Endodermal cell (in vitro differentiated cells): ENCODE measurements at regions not wholly inside any gene's neighbourhood (a gene's known extent, or its start where the extent isn't known, plus 50 kb on each side); places are given as distances from the start of the nearest gene placed in this dataset.
"Not testable (repeated sequence)": the region's sequence is repeated elsewhere in the genome, so short reads cannot be mapped to it uniquely, and the experiment has no call there.

Source experiments
- DNase-seq: peaks from one replicate; pipeline ENCODE4 v3.0.0-alpha.2; 2017
- H3K27ac ChIP-seq: 2 replicates; pipeline ENCODE4 v1.5.1; 2013; ENCODE audit warnings: mild to moderate bottlenecking, low read depth, low read length, moderate library complexity
- H3K27me3 ChIP-seq: 2 replicates; pipeline ENCODE4 v1.6.1; 2013; ENCODE audit warnings: mild to moderate bottlenecking, low read length, moderate library complexity; ENCODE audit not compliant: insufficient read depth, control insufficient read depth, poor library complexity, severe bottlenecking
- H3K36me3 ChIP-seq: 2 replicates; pipeline ENCODE4 v1.7.0; 2013; ENCODE audit warnings: mild to moderate bottlenecking, low read length, moderate library complexity; ENCODE audit not compliant: control insufficient read depth, insufficient read depth
- H3K4me1 ChIP-seq: one replicate; pipeline ENCODE4 v1.7.0; 2013; ENCODE audit warnings: low read length; ENCODE audit not compliant: control insufficient read depth, insufficient read depth
- H3K4me3 ChIP-seq: 2 replicates; pipeline ENCODE4 v1.5.1; 2013; ENCODE audit warnings: mild to moderate bottlenecking, low read length, moderate library complexity
- H3K9ac ChIP-seq: 2 replicates; pipeline ENCODE4 v1.6.1; 2013; ENCODE audit warnings: mild to moderate bottlenecking, low read length, moderate library complexity; ENCODE audit not compliant: poor library complexity, severe bottlenecking; ENCODE audit errors: extremely low read depth
- H3K9me3 ChIP-seq: 2 replicates; pipeline ENCODE4 v1.6.1; 2013; ENCODE audit warnings: mild to moderate bottlenecking, low read length, moderate library complexity; ENCODE audit not compliant: control insufficient read depth
- H3K27ac Mint-ChIP-seq: 2 replicates; pipeline ENCODE4 v1.8.0; 2020; ENCODE audit warnings: mixed read lengths
- H3K27me3 Mint-ChIP-seq: 2 replicates; pipeline ENCODE4 v1.8.0; 2021; ENCODE audit warnings: mild to moderate bottlenecking, mixed read lengths; ENCODE audit not compliant: insufficient read depth
- H3K36me3 Mint-ChIP-seq: 2 replicates; pipeline ENCODE4 v1.8.0; 2020; ENCODE audit warnings: low read depth, mixed read lengths
- H3K4me1 Mint-ChIP-seq: 2 replicates; pipeline ENCODE4 v1.8.0; 2020; ENCODE audit warnings: mixed read lengths
- H3K4me3 Mint-ChIP-seq: 2 replicates; pipeline ENCODE4 v1.8.0; 2020; ENCODE audit warnings: mild to moderate bottlenecking, moderate library complexity, mixed read lengths
- H3K9me3 Mint-ChIP-seq: 2 replicates; pipeline ENCODE4 v1.8.0; 2020; ENCODE audit warnings: mild to moderate bottlenecking, mixed read lengths
- whole genome bisulfite sequencing, 2 experiments: methylation state at CpG; one replicate each; pipeline versions ENCODE4 v1.1.5 to v1.1.7; 2013; ENCODE audit warnings: missing lambda C conversion rate in 2 of 2, mixed read lengths in 1 of 2; ENCODE audit not compliant: insufficient coverage in 1 of 2, insufficient read length in 1 of 2; 5-methylcytosine and 5-hydroxymethylcytosine counted together
- TF ChIP-seq, protein P1 (sequence below): fragments of 200-600 bp; sonication (generic); conservative IDR thresholded peaks from 2 replicates; pipeline ENCODE4 v1.5.0; 2021; ENCODE audit warnings: antibody characterized with exemption, mild to moderate bottlenecking

DNA sequence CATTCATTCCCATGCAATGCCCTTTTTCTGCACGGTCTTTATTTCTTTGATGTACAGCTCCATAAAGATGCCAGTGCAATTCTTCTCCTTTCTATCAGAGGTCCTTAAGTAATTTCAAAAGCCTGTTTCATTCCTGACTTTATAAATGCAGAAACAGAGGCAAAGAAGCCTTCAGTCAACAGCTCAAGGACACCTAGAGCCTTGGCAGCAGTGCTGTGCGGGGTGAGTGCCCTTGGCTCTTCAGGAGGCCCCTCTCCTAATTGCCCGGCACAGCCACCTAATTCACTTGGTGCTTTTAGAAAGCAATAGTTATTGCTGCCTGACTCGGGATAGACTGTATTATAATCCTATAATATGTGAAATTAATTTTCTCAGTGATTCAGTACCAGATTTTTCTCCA is 169.6 kb upstream of the KLF6 start:
- Histone ChIP-seq H3K4me1 (peaks cover 14% of the 10 kb centered on the region), H3K27ac (no peak overlapping the region), H3K9me3 (no peaks in the 10 kb centered on the region), H3K9ac (no peak overlapping the region), H3K36me3 (no peaks in the 10 kb centered on the region), H3K4me3 (no peak overlapping the region), H3K27me3 (no peaks in the 10 kb centered on the region)
- no peak for DNase-seq
- Mint-ChIP-seq H3K27ac (no peak overlapping the region), H3K36me3 (no peaks in the 10 kb centered on the region), H3K9me3 (no peaks in the 10 kb centered on the region), H3K4me3 (no peak overlapping the region), H3K27me3 (no peaks in the 10 kb centered on the region), H3K4me1 (peaks cover 26% of the 10 kb centered on the region)
- TF ChIP-seq, protein P1, sequence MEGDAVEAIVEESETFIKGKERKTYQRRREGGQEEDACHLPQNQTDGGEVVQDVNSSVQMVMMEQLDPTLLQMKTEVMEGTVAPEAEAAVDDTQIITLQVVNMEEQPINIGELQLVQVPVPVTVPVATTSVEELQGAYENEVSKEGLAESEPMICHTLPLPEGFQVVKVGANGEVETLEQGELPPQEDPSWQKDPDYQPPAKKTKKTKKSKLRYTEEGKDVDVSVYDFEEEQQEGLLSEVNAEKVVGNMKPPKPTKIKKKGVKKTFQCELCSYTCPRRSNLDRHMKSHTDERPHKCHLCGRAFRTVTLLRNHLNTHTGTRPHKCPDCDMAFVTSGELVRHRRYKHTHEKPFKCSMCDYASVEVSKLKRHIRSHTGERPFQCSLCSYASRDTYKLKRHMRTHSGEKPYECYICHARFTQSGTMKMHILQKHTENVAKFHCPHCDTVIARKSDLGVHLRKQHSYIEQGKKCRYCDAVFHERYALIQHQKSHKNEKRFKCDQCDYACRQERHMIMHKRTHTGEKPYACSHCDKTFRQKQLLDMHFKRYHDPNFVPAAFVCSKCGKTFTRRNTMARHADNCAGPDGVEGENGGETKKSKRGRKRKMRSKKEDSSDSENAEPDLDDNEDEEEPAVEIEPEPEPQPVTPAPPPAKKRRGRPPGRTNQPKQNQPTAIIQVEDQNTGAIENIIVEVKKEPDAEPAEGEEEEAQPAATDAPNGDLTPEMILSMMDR: no peak
- WGBS, 2 experiments: 95 to 96% methylated on average over 2 to 4 of the region's 4 CpGs

DNA sequence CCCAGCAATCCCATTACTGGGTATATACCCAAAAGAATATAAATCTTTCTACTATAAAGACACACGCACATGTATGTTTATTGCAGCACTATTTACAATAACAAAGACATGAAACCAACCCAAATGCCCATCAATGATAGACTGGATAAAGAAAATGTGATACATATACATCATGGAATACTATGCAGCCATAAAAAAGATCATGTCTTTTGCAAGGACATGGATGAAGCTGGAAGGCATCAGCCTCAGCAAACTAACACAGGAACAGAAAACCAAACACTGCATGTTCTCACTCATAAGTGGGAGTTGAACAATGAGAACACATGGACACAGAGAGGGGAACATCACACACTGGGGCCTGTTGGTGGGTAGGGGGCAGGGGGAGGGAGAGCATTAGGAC is 169.0 kb upstream of the KLF6 start:
- not testable (repeated sequence) for H3K27ac ChIP-seq

DNA sequence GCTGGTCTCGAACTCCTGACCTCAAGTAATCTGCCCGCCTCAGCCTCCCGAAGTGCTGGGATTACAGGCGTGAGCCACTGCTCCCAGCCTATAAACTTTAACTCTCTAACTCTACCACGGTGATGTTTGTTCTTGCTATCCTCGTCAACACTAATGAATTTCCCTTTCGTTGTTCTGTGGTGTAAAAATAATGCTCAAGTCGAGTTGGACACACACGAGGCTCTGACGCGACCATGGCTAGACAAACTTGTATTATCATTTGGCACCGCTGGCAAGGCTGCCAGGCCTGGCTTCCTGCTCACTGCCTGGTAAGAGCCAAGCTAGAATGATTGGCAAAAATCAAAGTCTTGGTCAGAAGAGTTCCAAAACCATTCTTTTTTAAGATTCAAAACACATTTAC is 167.0 kb upstream of the KLF6 start:
- Histone ChIP-seq H3K27ac (no peak overlapping the region), H3K27me3 (no peaks in the 10 kb centered on the region), H3K4me1 (peaks cover 12% of the 10 kb centered on the region), H3K36me3 (no peaks in the 10 kb centered on the region), H3K9ac (no peak overlapping the region), H3K9me3 (no peaks in the 10 kb centered on the region), H3K4me3 (no peak overlapping the region)
- DNase-seq: no peak
- Mint-ChIP-seq H3K27me3 (no peaks in the 10 kb centered on the region), H3K4me1 (peaks cover 15% of the 10 kb centered on the region), H3K4me3 (no peak overlapping the region), H3K9me3 (no peaks in the 10 kb centered on the region), H3K27ac (no peak overlapping the region), H3K36me3 (no peaks in the 10 kb centered on the region)
- 87% methylated on average over 11 to 12 of the region's 12 CpGs for WGBS, 2 experiments
- TF ChIP-seq, protein P1: no peak

More for the DNA sequence above, 169.0 kb upstream of the KLF6 start:
- H3K4me1 Mint-ChIP-seq: peaks cover 23% of the 10 kb centered on the region
- not testable (repeated sequence) for H3K36me3 ChIP-seq, H3K36me3 Mint-ChIP-seq, H3K4me3 Mint-ChIP-seq, H3K27me3 ChIP-seq, H3K4me3 ChIP-seq, H3K27ac Mint-ChIP-seq, DNase-seq, H3K9me3 Mint-ChIP-seq, H3K9me3 ChIP-seq, H3K9ac ChIP-seq, H3K27me3 Mint-ChIP-seq
- peaks cover 15% of the 10 kb centered on the region for H3K4me1 ChIP-seq
- WGBS, 2 experiments: 92% methylated on average over 1 of the region's 1 CpG; no CpG with 5 or more reads in 1 of the 2 experiments

DNA sequence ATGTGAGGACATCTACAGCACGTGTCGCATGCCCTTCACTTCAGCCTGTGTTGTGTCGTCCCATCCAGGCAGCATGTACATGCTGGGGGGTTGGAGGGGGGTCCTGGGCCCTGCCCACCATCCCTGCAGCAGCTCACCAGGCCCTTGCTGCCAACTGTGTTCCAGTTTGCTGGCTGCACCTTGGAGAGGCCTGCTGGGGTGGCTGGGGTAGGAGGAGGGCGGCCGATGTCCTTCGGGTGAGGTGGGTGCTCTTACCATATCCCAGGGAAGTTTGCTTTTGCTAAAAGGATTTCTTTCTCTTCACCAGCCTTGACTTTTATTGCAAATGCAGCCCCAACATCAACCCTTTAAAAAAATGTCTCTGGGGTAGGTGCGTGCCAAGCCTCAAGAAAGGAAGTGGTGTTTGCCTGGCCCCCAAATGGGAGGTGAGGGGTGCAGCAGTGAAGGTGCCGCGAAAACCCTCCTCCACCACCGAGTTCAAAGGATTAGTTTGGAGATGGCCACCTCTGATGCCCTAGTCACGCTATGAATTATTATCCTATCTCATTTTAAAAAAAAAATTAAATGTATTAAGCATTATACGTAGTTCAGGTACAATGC is 165.8 kb upstream of the KLF6 start:
- no peaks in the 10 kb centered on the region for H3K9me3 ChIP-seq
- H3K36me3 ChIP-seq: no peaks in the 10 kb centered on the region
- no peak for DNase-seq
- TF ChIP-seq, protein P1: no peak
- H3K4me3 ChIP-seq: no peak overlapping the region
- H3K27ac ChIP-seq: no peak overlapping the region
- Mint-ChIP-seq H3K36me3 (no peaks in the 10 kb centered on the region), H3K4me3 (no peak overlapping the region), H3K4me1 (peaks cover 15% of the 10 kb centered on the region), H3K9me3 (no peaks in the 10 kb centered on the region), H3K27me3 (no peaks in the 10 kb centered on the region), H3K27ac (no peak overlapping the region)
- H3K9ac ChIP-seq: no peak overlapping the region
- no peaks in the 10 kb centered on the region for H3K27me3 ChIP-seq
- peaks cover 9% of the 10 kb centered on the region for H3K4me1 ChIP-seq
- 96 to 100% methylated on average over 1 to 12 of the region's 12 CpGs for WGBS, 2 experiments
